GM12878 (cell line): ENCODE measurements at regions not wholly inside any gene's neighbourhood (a gene's known extent, or its start where the extent isn't known, plus 50 kb on each side); places are given as distances from the start of the nearest gene placed in this dataset.

ENCODE experiments used
- ATAC-seq: fragments of 200-7000 bp; cut with Tn5 transposase; 3 replicates; pipeline ENCODE4 v1.9.1; 2020; ENCODE audit warnings: mild to moderate bottlenecking, moderate library complexity
- BruUV-seq: library from RNA; stranded (reverse); fragments of 400-500 nt; replicated peaks from 2 replicates; lab custom pipeline; 2021; lab: Mats Ljungman, UMichigan
- CTCF ChIA-PET: fragments of 300-600 bp; sonication (Branson Sonifier 250); formaldehyde crosslinking; extraction: SDS; loops from one replicate; lab custom pipeline; 2021; ENCODE audit warnings: inconsistent platforms; lab: Yijun Ruan, JAX
- POLR2A ChIA-PET: fragments of 350-600 bp; formaldehyde crosslinking; extraction: SDS; loops from one replicate; lab custom pipeline; 2021; ENCODE audit warnings: inconsistent platforms; lab: Charles Lee
- RAD21 ChIA-PET: fragments of 300-600 bp; sonication (Branson Sonifier 250); formaldehyde crosslinking; loops from one replicate; lab custom pipeline; 2023; ENCODE audit warnings: antibody characterized with exemption; ENCODE audit not compliant: unreplicated experiment; lab: Charles Lee
- SMC1A ChIA-PET: fragments of 300-600 bp; sonication (Branson Sonifier 250); formaldehyde crosslinking; loops from one replicate; lab custom pipeline; 2023; ENCODE audit not compliant: unreplicated experiment, uncharacterized antibody; lab: Charles Lee
- DNase-seq: peaks from one replicate; pipeline ENCODE4 v3.0.0-alpha.2; 2011; ENCODE audit warnings: low read depth, low spot score
- FAIRE-seq: peaks from 3 replicates; lab custom pipeline; 2011; peaks lifted over from hg19 to GRCh38; lab: Jason Lieb, UNC
- H2AFZ ChIP-seq: 2 replicates; pipeline ENCODE4 v1.6.0; 2011; ENCODE audit warnings: low read depth, low read length, control low read depth; ENCODE audit not compliant: control insufficient read depth
- H3K27ac ChIP-seq: 2 replicates; pipeline ENCODE4 v1.5.1; 2011; ENCODE audit warnings: control low read depth; ENCODE audit not compliant: control insufficient read depth, insufficient read depth
- H3K27me3 ChIP-seq, 2 experiments: replicated peaks in 1 of 2; 2 replicates each; pipeline versions ENCODE4 v1.6.0 to v1.6.1; 2011; ENCODE audit warnings: low read length in 1 of 2; ENCODE audit not compliant: control insufficient read depth in 2 of 2, insufficient read depth in 2 of 2
- H3K36me3 ChIP-seq, 2 experiments: 2 replicates each; pipeline ENCODE4 v1.5.1; 2011; ENCODE audit warnings: low read length in 1 of 2; ENCODE audit not compliant: control insufficient read depth in 2 of 2, insufficient read depth in 2 of 2
- H3K4me1 ChIP-seq: 2 replicates; pipeline ENCODE4 v1.6.1; 2011; ENCODE audit warnings: mild to moderate bottlenecking, low read length, moderate library complexity, mixed read lengths; ENCODE audit not compliant: control insufficient read depth, insufficient read depth
- H3K4me2 ChIP-seq: 2 replicates; pipeline ENCODE4 v1.6.0; 2011; ENCODE audit warnings: control low read depth; ENCODE audit not compliant: control insufficient read depth, insufficient read depth
- H3K4me3 ChIP-seq: fragments of 200-600 bp; sonication (generic); 2 replicates; pipeline ENCODE4 v1.5.1; 2016
- H3K79me2 ChIP-seq: 2 replicates; pipeline ENCODE4 v1.6.0; 2011; ENCODE audit warnings: low read length; ENCODE audit not compliant: control insufficient read depth, insufficient read depth
- H3K9ac ChIP-seq: 2 replicates; pipeline ENCODE4 v1.8.0; 2011; ENCODE audit warnings: low read length, control low read depth, mixed read lengths; ENCODE audit not compliant: control insufficient read depth, insufficient read depth
- H3K9me3 ChIP-seq: replicated peaks from 3 replicates; pipeline ENCODE4 v1.5.1; 2011; ENCODE audit warnings: mild to moderate bottlenecking, low read length; ENCODE audit not compliant: control insufficient read depth, insufficient read depth
- H4K20me1 ChIP-seq: 2 replicates; pipeline ENCODE4 v1.6.0; 2011; ENCODE audit not compliant: control insufficient read depth, insufficient read depth
- ATF7 ChIP-seq: fragments of 450-650 bp; IDR thresholded peaks from 2 replicates; pipeline ENCODE4 v1.6.1; 2016; ENCODE audit warnings: low read depth, mild to moderate bottlenecking
- BCL11A ChIP-seq: IDR thresholded peaks from 2 replicates; pipeline ENCODE4 v1.6.1; 2011; ENCODE audit warnings: low read depth, low read length
- BHLHE40 ChIP-seq, 2 experiments: fragments of 450-650 bp in 1 of 2; IDR thresholded peaks; 2 replicates each; pipeline ENCODE4 v1.6.1; 2011 to 2017; ENCODE audit warnings: low read depth in 2 of 2, borderline replicate concordance in 1 of 2, improper control_type of control experiment in 1 of 2, low read length in 1 of 2, mild to moderate bottlenecking in 1 of 2
- CBFB ChIP-seq: IDR thresholded peaks from 2 replicates; pipeline ENCODE4 v1.6.1; 2016; ENCODE audit warnings: antibody characterized with exemption, low read depth
- E2F4 ChIP-seq: IDR thresholded peaks from 2 replicates; pipeline ENCODE4 v1.6.1; 2012; ENCODE audit warnings: low read depth, low read length, improper control_type of control experiment
- HDAC2 ChIP-seq: fragments of 200-600 bp; sonication (generic); IDR thresholded peaks from 2 replicates; pipeline ENCODE4 v1.6.1; 2017
- IRF3 ChIP-seq: fragments of 450-650 bp; IDR thresholded peaks from 2 replicates; pipeline ENCODE4 v1.6.1; 2014; ENCODE audit warnings: mild to moderate bottlenecking
- MEF2B ChIP-seq: fragments of 450-650 bp; IDR thresholded peaks from 2 replicates; pipeline ENCODE4 v1.6.1; 2018; ENCODE audit warnings: mild to moderate bottlenecking, moderate library complexity; ENCODE audit not compliant: partially characterized antibody, poor library complexity, severe bottlenecking
- NFXL1 ChIP-seq: fragments of 450-650 bp; IDR thresholded peaks from 2 replicates; pipeline ENCODE4 v1.6.1; 2017; ENCODE audit warnings: antibody characterized with exemption, mild to moderate bottlenecking, borderline replicate concordance
- NFYA ChIP-seq: IDR thresholded peaks from 2 replicates; pipeline ENCODE4 v1.6.1; 2011; ENCODE audit warnings: low read depth, mild to moderate bottlenecking, low read length, improper control_type of control experiment, borderline replicate concordance
- NFYB ChIP-seq: IDR thresholded peaks from 2 replicates; pipeline ENCODE4 v1.6.1; 2011; ENCODE audit warnings: low read depth, mild to moderate bottlenecking, low read length, improper control_type of control experiment, moderate library complexity; ENCODE audit not compliant: insufficient read depth
- POLR2A ChIP-seq: IDR thresholded peaks from 2 replicates; pipeline ENCODE4 v1.6.1; 2011; ENCODE audit warnings: low read depth, mild to moderate bottlenecking, low read length
- RCOR1 ChIP-seq: conservative IDR thresholded peaks from 2 replicates; pipeline ENCODE4 v1.6.1; 2012; ENCODE audit warnings: low read depth, low read length, improper control_type of control experiment
- RUNX3 ChIP-seq: IDR thresholded peaks from 2 replicates; pipeline ENCODE4 v1.6.1; 2012; ENCODE audit warnings: low read length, inconsistent platforms
- SPI1 ChIP-seq: IDR thresholded peaks from 2 replicates; pipeline ENCODE4 v1.6.1; 2011; ENCODE audit warnings: low read depth, mild to moderate bottlenecking, low read length, moderate library complexity, borderline replicate concordance; ENCODE audit not compliant: insufficient read depth
- ZNF687 ChIP-seq: fragments of 450-650 bp; IDR thresholded peaks from 2 replicates; pipeline ENCODE4 v1.6.1; 2017; ENCODE audit warnings: mild to moderate bottlenecking, moderate library complexity
- WGBS: methylation state at CpG from one replicate; pipeline ENCODE4 v1.1.6; 2016; ENCODE audit warnings: low lambda C conversion rate; ENCODE audit not compliant: insufficient replicate concordance, insufficient coverage; ENCODE audit errors: missing lambda C conversion rate; 5-methylcytosine and 5-hydroxymethylcytosine counted together
- in situ Hi-C: fragments of 300-500 bp; cut with MboI; formaldehyde crosslinking; loops from 9 replicates; pipeline ENCODE4 v1.14.3; 2018; ENCODE audit warnings: mixed read lengths
- intact Hi-C: fragments of 100-400 bp; cut with micrococcal nuclease; formaldehyde crosslinking; loops from one replicate; pipeline ENCODE4 v1.14.2; 2022; ENCODE audit not compliant: unreplicated experiment

GRCh38 chr12:100699209-100699608 is 95.4 kb upstream of the ANO4 start:
- Histone ChIP-seq H3K4me2 (no peak overlapping the region; the same call in 1 of the 2 replicates), H3K79me2 (no peaks in the 10 kb centered on the region), H3K27ac (no peak overlapping the region), H3K4me3 (no peak overlapping the region), H4K20me1 (no peaks in the 10 kb centered on the region), H3K9ac (no peak overlapping the region), H3K9me3 (no peaks in the 10 kb centered on the region), H3K36me3 (no peaks in the 10 kb centered on the region), H3K27me3 (no peaks in the 10 kb centered on the region; a peak in 1 of 4 replicates), H2AFZ (no peak overlapping the region), H3K4me1 (peaks cover 4% of the 10 kb centered on the region; the same call in 1 of the 2 replicates)
- BruUV-seq, result no TSS peak
- ATAC-seq, result peak; percentile 73
- intact Hi-C loops, result no loop called here
- ChIA-PET POLR2A (no interaction called here), CTCF (no interaction called here), SMC1A (no interaction called here), RAD21 (no interaction called here)
- WGBS, result 8% methylated on average over 1 of the region's 1 CpG
- in situ Hi-C loops, result no loop called here
- TF ChIP-seq NFXL1, result no peak
- no peak for TF ChIP-seq BHLHE40 (IDR thresholded peaks at IDR 0.05; ENCODE audit: borderline replicate concordance in 1 of 2, low read depth in 2 of 2, low read length in 1 of 2)
- TF ChIP-seq SPI1, result peak; percentile 65; the same call in 1 of the 2 replicates
- TF ChIP-seq HDAC2, result no peak
- TF ChIP-seq RUNX3, result peak; percentile 50; the same call in 1 of the 2 replicates
- no peak for TF ChIP-seq ATF7
- TF ChIP-seq E2F4, result no peak
- no peak for TF ChIP-seq CBFB
- no peak for TF ChIP-seq BCL11A
- TF ChIP-seq POLR2A, result no peak
- no peak for TF ChIP-seq MEF2B
- no peak for TF ChIP-seq NFYA
- TF ChIP-seq RCOR1, result no peak
- no peak for TF ChIP-seq ZNF687
- no peak for TF ChIP-seq NFYB
- TF ChIP-seq IRF3, result no peak
- peak; percentile 7 for DNase-seq
- FAIRE-seq, result no peak
